H1 (cell line): ENCODE measurements at regions not wholly inside any gene's neighbourhood (a gene's known extent, or its start where the extent isn't known, plus 50 kb on each side); places are given as distances from the start of the nearest gene placed in this dataset.

ENCODE experiments used
- CHD7 ChIP-seq: fragments of 300-600 bp; sonication (generic); IDR thresholded peaks from 2 replicates; pipeline ENCODE4 v1.7.1; 2012; ENCODE audit warnings: low read length, moderate library complexity, mild to moderate bottlenecking, inconsistent platforms; ENCODE audit not compliant: insufficient replicate concordance
- EP300 ChIP-seq, 2 experiments: IDR thresholded peaks; 1 replicate in 1 of 2; 2 replicates in 1 of 2; pipeline ENCODE4 v1.6.1; 2011 to 2012; ENCODE audit warnings: low read depth in 2 of 2, low read length in 2 of 2, mild to moderate bottlenecking in 2 of 2, borderline replicate concordance in 1 of 2, inconsistent platforms in 1 of 2, moderate library complexity in 1 of 2
- KDM1A ChIP-seq: fragments of 200-600, 300-600 bp; sonication (generic); IDR thresholded peaks from 2 replicates; pipeline ENCODE4 v1.7.1; 2016; ENCODE audit warnings: mild to moderate bottlenecking, low read length, borderline replicate concordance
- POLR2AphosphoS5 ChIP-seq: IDR thresholded peaks from 2 replicates; pipeline ENCODE4 v1.6.1; 2011; ENCODE audit warnings: low read depth, low read length
- SAP30 ChIP-seq: fragments of 300-600 bp; sonication (generic); IDR thresholded peaks from 2 replicates; pipeline ENCODE4 v1.7.1; 2012; ENCODE audit warnings: low read length, moderate library complexity, mild to moderate bottlenecking, inconsistent platforms; ENCODE audit not compliant: insufficient read depth, insufficient replicate concordance
- SIX5 ChIP-seq: IDR thresholded peaks from 2 replicates; pipeline ENCODE4 v1.6.1; 2011; ENCODE audit warnings: mild to moderate bottlenecking, low read depth, low read length

GRCh38 chr2:21461754-21462240 is 338.0 kb downstream of the TDRD15 start (continued):
- TF ChIP-seq CHD7 = no peak
- no peak for TF ChIP-seq POLR2AphosphoS5
- no peak for TF ChIP-seq SIX5
- TF ChIP-seq EP300 (IDR thresholded peaks at IDR 0.05; ENCODE audit: borderline replicate concordance in 1 of 2, low read depth in 2 of 2, low read length in 2 of 2) = no peak
- TF ChIP-seq SAP30 = no peak
- no peak for TF ChIP-seq KDM1A
- TF ChIP-seq, all 59 proteins: peak for 0
